KMS-11 (cell line): ENCODE measurements at regions not wholly inside any gene's neighbourhood (a gene's known extent, or its start where the extent isn't known, plus 50 kb on each side); places are given as distances from the start of the nearest gene placed in this dataset.

Experiments
- H2AFZ ChIP-seq: fragments of 200-600 bp; sonication (generic); 2 replicates; pipeline ENCODE4 v1.6.1; 2016; ENCODE audit warnings: antibody characterized with exemption, mixed run types, low read depth
- H3K27ac ChIP-seq: fragments of 200-600 bp; sonication (generic); 2 replicates; pipeline ENCODE4 v1.6.1; 2016; ENCODE audit warnings: mild to moderate bottlenecking, mixed run types
- H3K27me3 ChIP-seq: fragments of 200-600 bp; sonication (generic); 2 replicates; pipeline ENCODE4 v1.6.1; 2017; ENCODE audit warnings: mild to moderate bottlenecking, low read depth, mixed run types, moderate library complexity; ENCODE audit not compliant: insufficient read depth
- H3K36me3 ChIP-seq: fragments of 200-600 bp; sonication (generic); 2 replicates; pipeline ENCODE4 v1.6.1; 2017; ENCODE audit warnings: mild to moderate bottlenecking, mixed run types; ENCODE audit not compliant: insufficient read depth
- H3K4me1 ChIP-seq: fragments of 200-600 bp; sonication (generic); 2 replicates; pipeline ENCODE4 v1.6.1; 2016; ENCODE audit warnings: mild to moderate bottlenecking, low read depth, mixed run types; ENCODE audit not compliant: poor library complexity, severe bottlenecking
- H3K4me2 ChIP-seq: fragments of 200-600 bp; sonication (generic); 2 replicates; pipeline ENCODE4 v1.7.0; 2016; ENCODE audit warnings: mild to moderate bottlenecking, mixed run types
- H3K4me3 ChIP-seq: fragments of 200-600 bp; sonication (generic); IDR thresholded peaks from 2 replicates; pipeline ENCODE4 v1.6.1; 2017; ENCODE audit warnings: low read depth, low read length, mixed read lengths; ENCODE audit not compliant: insufficient read depth
- H3K79me2 ChIP-seq: fragments of 200-600 bp; sonication (generic); 2 replicates; pipeline ENCODE4 v1.6.1; 2016; ENCODE audit warnings: low read depth, mixed run types; ENCODE audit not compliant: insufficient read depth
- H3K9ac ChIP-seq: fragments of 200-600 bp; sonication (generic); 2 replicates; pipeline ENCODE4 v1.6.1; 2016; ENCODE audit warnings: mild to moderate bottlenecking, mixed run types
- H4K20me1 ChIP-seq: fragments of 200-600 bp; sonication (generic); 2 replicates; pipeline ENCODE4 v1.6.1; 2016; ENCODE audit warnings: mild to moderate bottlenecking, mixed run types; ENCODE audit not compliant: insufficient read depth
- TF ChIP-seq, protein P1 (sequence below): fragments of 200-600 bp; sonication (generic); conservative IDR thresholded peaks from 2 replicates; pipeline ENCODE4 v1.6.1; 2017; ENCODE audit warnings: low read depth, mild to moderate bottlenecking, antibody characterized with exemption, low read length, moderate library complexity, mixed read lengths

DNA sequence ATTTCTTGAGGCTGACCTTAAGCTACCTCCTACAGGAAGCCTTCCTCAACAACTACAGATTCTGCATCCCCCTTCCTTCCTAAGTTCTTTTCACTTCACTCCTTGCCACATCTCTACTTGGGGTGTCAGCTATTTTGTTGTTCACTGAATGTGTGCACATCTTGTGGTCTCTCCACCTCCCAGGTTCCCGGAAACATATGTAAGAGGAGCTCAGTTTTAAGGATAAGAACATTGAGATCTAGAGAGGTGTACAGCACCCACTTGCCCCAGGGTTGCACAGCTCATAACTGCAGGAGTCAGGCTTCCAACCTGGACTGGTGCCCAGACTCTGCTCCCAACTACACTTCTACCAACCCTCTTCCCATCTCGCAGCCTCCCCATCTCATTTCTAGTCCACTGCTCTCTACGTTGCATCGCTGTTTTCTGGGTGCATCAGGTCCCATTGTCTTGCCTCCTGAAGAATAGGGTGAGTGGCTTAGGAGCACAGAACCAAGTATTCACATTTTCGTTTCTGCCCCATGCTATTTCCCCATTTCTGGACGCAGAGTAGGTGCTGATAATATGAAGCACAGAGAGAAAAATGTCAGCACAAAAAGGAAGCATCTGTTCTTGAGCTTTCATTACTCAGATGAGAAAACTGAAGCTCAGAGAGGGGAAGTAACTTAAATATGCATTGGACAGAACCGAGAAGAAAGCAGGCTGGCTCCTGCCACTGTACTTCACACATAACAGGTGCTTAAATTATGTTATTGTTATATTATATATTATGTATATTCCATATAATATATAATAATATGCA is 292.0 kb upstream of the CCL2 start:
- Histone ChIP-seq H2AFZ (no peak overlapping the region), H3K79me2 (no peaks in the 10 kb centered on the region), H3K4me1 (peaks cover 27% of the 10 kb centered on the region), H3K36me3 (no peaks in the 10 kb centered on the region), H3K27me3 (no peaks in the 10 kb centered on the region), H3K4me3 (no peak overlapping the region), H3K4me2 (no peak overlapping the region), H3K9ac (no peak overlapping the region), H4K20me1 (no peaks in the 10 kb centered on the region), H3K27ac (no peak overlapping the region)
- TF ChIP-seq, protein P1, sequence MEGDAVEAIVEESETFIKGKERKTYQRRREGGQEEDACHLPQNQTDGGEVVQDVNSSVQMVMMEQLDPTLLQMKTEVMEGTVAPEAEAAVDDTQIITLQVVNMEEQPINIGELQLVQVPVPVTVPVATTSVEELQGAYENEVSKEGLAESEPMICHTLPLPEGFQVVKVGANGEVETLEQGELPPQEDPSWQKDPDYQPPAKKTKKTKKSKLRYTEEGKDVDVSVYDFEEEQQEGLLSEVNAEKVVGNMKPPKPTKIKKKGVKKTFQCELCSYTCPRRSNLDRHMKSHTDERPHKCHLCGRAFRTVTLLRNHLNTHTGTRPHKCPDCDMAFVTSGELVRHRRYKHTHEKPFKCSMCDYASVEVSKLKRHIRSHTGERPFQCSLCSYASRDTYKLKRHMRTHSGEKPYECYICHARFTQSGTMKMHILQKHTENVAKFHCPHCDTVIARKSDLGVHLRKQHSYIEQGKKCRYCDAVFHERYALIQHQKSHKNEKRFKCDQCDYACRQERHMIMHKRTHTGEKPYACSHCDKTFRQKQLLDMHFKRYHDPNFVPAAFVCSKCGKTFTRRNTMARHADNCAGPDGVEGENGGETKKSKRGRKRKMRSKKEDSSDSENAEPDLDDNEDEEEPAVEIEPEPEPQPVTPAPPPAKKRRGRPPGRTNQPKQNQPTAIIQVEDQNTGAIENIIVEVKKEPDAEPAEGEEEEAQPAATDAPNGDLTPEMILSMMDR: no peak

DNA sequence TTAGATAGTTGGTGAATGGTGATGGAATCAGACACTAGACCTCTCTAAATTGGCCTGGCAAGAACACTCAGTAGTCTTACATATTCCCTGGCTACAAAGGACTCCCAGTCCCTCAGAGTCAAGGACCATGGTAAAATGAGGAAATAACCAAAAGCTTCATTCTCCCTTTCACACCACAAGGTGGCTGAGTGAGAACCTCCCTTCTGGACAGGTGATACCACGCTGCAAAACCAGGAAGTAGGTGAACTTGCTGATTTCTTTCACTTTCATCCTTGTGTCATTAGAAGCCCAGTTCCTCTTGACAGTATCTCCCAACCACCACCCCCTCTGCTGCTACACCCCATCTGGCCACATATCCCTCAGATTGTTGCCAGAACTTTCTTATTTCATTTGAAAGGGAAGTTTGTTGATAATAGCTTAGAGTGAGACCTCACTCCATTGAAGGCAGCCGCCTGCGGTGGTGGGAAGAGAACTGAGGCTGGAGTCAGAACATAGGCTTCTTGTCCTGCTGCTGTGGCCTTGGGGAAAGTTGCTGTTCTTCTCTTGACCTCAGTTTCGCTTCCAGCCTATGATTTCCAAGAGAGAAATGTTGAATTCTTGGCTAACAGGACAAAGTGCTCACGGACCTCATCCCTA is 290.6 kb upstream of the CCL2 start:
- Histone ChIP-seq H3K79me2 (no peaks in the 10 kb centered on the region), H4K20me1 (no peaks in the 10 kb centered on the region), H3K36me3 (no peaks in the 10 kb centered on the region), H3K4me1 (peaks cover 40% of the 10 kb centered on the region), H3K27ac (peak overlapping the region; percentile 1; the same call in 1 of the 2 replicates), H2AFZ (peak overlapping the region; percentile 64), H3K4me2 (peak overlapping the region; percentile 47; the same call in 1 of the 2 replicates), H3K27me3 (no peaks in the 10 kb centered on the region), H3K9ac (no peak overlapping the region), H3K4me3 (no peak overlapping the region)
- TF ChIP-seq, protein P1: peak; percentile 64

- H3K4me1 ChIP-seq: peaks cover 40% of the 10 kb centered on the region
- no peaks in the 10 kb centered on the region for H3K27me3 ChIP-seq
- TF ChIP-seq, protein P1: no peak
- H3K4me2 ChIP-seq: no peak overlapping the region
- H3K9ac ChIP-seq: no peak overlapping the region
- H3K79me2 ChIP-seq: no peaks in the 10 kb centered on the region
- no peak overlapping the region for H3K27ac ChIP-seq
- no peaks in the 10 kb centered on the region for H3K36me3 ChIP-seq
- H3K4me3 ChIP-seq: no peak overlapping the region
- H4K20me1 ChIP-seq: no peaks in the 10 kb centered on the region
- H2AFZ ChIP-seq: no peak overlapping the region
Measured at GRCh38 chr17:33966410-33967059, 288.6 kb upstream of the CCL2 start.

GRCh38 chr17:33967608-33968349 is 287.3 kb upstream of the CCL2 start:
- H3K4me2 ChIP-seq: peak overlapping the region; percentile 75
- H3K4me3 ChIP-seq: no peak overlapping the region
- no peaks in the 10 kb centered on the region for H4K20me1 ChIP-seq
- H3K4me1 ChIP-seq: peaks cover 50% of the 10 kb centered on the region
- H3K36me3 ChIP-seq: no peaks in the 10 kb centered on the region
- peak overlapping the region; percentile 77 for H3K27ac ChIP-seq
- H3K9ac ChIP-seq: peak overlapping the region; percentile 53; the same call in 1 of the 2 replicates
- no peaks in the 10 kb centered on the region for H3K79me2 ChIP-seq
- no peaks in the 10 kb centered on the region for H3K27me3 ChIP-seq
- H2AFZ ChIP-seq: peak overlapping the region; percentile 87
- TF ChIP-seq, protein P1: no peak
